ENCODE measurements at regions not wholly inside any gene's neighbourhood (a gene's known extent, or its start where the extent isn't known, plus 50 kb on each side); places are given as distances from the start of the nearest gene placed in this dataset.
"Not testable (repeated sequence)": the region's sequence is repeated elsewhere in the genome, so short reads cannot be mapped to it uniquely, and the experiment has no call there.

DNA sequence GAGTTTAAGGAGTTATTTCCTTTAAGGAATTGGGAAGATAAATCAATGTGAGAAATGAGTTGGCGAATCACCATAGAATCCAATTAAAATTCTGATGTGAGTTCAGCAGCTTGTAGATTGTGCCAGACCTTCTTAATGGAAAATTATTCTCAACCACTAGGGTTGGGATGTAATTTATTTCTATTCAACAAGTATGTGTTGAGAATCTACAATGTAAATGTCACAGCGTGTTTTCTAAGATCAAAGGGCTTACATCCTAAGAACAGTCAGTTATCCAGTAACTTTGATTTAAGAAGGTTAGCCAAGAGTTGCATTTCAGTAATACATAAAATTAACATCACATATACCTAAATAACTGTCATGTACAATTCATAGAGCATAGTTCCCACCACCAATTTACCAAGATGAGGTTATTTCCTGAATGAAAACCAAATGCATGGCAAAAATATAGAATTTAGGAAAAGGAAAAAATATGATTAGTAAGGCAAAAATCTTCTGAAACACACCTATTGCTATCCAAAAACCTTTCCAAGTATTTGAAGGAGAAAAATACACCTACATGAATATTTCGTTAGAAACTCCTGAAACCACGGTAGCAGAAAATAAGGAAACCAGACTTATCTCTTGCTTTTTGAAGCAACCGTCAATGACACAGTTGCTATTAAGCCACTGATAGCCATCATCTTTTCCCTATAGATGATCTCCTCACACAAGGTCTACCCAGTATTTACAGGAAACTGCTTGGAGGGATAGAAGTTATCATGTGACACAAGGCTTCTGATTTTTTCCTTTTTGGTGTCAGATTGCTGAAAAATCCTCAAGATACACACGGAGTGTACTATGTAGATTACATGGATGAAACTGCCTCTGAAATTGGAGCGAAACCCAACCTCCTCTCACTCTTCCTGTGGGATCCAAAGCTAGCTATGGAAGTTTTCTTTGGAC lies 259.4 kb upstream of the POGK start:
- Histone ChIP-seq H3K4me3 (ENCODE audit: low read depth, low read length) (no peak overlapping the region), H3K27ac (ENCODE audit: low read depth, low read length) (no peak overlapping the region), H3K4me1 (ENCODE audit: control insufficient read depth, insufficient read depth, low read length) (no peaks in the 10 kb centered on the region), H3K36me3 (ENCODE audit: control insufficient read depth, insufficient read depth, low read length) (no peaks in the 10 kb centered on the region), H3K27me3 (ENCODE audit: control insufficient read depth, insufficient read depth, low read length) (no peaks in the 10 kb centered on the region), H3K9me3 (ENCODE audit: control insufficient read depth, insufficient read depth, low read length) (no peaks in the 10 kb centered on the region)
- WGBS (ENCODE audit: insufficient coverage) = 100% methylated on average over 2 of the region's 7 CpGs
- DNase-seq (ENCODE audit: low read depth in 4 of 6, low spot score in 6 of 6) = peak in 2 of 6 donors; percentile 9 to 17

GRCh38 chr1:166588741-166589140 lies 250.5 kb upstream of the POGK start:
- H3K27me3 ChIP-seq (ENCODE audit: control insufficient read depth, insufficient read depth, low read length) = no peaks in the 10 kb centered on the region
- no peaks in the 10 kb centered on the region for H3K4me1 ChIP-seq (ENCODE audit: control insufficient read depth, insufficient read depth, low read length)
- no peaks in the 10 kb centered on the region for H3K36me3 ChIP-seq (ENCODE audit: control insufficient read depth, insufficient read depth, low read length)
- no peak overlapping the region for H3K27ac ChIP-seq (ENCODE audit: low read depth, low read length)
- H3K9me3 ChIP-seq (ENCODE audit: control insufficient read depth, insufficient read depth, low read length) = no peaks in the 10 kb centered on the region
- H3K4me3 ChIP-seq (ENCODE audit: low read depth, low read length) = no peak overlapping the region
- no peak for DNase-seq (ENCODE audit: low read depth in 4 of 6, low spot score in 6 of 6)
- WGBS (ENCODE audit: insufficient coverage) = no CpG with 5 or more reads among the region's 6 CpGs

- no peaks in the 10 kb centered on the region for H3K27me3 ChIP-seq (ENCODE audit: control insufficient read depth, insufficient read depth, low read length)
- no peak overlapping the region for H3K27ac ChIP-seq (ENCODE audit: low read depth, low read length)
- no peak for DNase-seq (ENCODE audit: low read depth in 4 of 6, low spot score in 6 of 6)
- 81% methylated on average over 2 of the region's 2 CpGs for WGBS (ENCODE audit: insufficient coverage)
- no peaks in the 10 kb centered on the region for H3K9me3 ChIP-seq (ENCODE audit: control insufficient read depth, insufficient read depth, low read length)
- no peak overlapping the region for H3K4me3 ChIP-seq (ENCODE audit: low read depth, low read length)
- no peaks in the 10 kb centered on the region for H3K4me1 ChIP-seq (ENCODE audit: control insufficient read depth, insufficient read depth, low read length)
- no peaks in the 10 kb centered on the region for H3K36me3 ChIP-seq (ENCODE audit: control insufficient read depth, insufficient read depth, low read length)
Measured at GRCh38 chr1:166590161-166590560, 249.1 kb upstream of the POGK start.

- WGBS (ENCODE audit: insufficient coverage) = 86% methylated on average over 1 of the region's 3 CpGs
- Histone ChIP-seq H3K27ac (ENCODE audit: low read depth, low read length) (no peak overlapping the region), H3K27me3 (ENCODE audit: control insufficient read depth, insufficient read depth, low read length) (no peaks in the 10 kb centered on the region), H3K36me3 (ENCODE audit: control insufficient read depth, insufficient read depth, low read length) (no peaks in the 10 kb centered on the region), H3K9me3 (ENCODE audit: control insufficient read depth, insufficient read depth, low read length) (no peaks in the 10 kb centered on the region), H3K4me3 (ENCODE audit: low read depth, low read length) (no peak overlapping the region), H3K4me1 (ENCODE audit: control insufficient read depth, insufficient read depth, low read length) (no peaks in the 10 kb centered on the region)
- DNase-seq (ENCODE audit: low read depth in 4 of 6, low spot score in 6 of 6) = no peak
Measured at GRCh38 chr1:166594646-166595045, 244.6 kb upstream of the POGK start.

GRCh38 chr1:166597516-166597915 lies 241.8 kb upstream of the POGK start:
- H3K36me3 ChIP-seq (ENCODE audit: control insufficient read depth, insufficient read depth, low read length) = no peaks in the 10 kb centered on the region
- H3K9me3 ChIP-seq (ENCODE audit: control insufficient read depth, insufficient read depth, low read length) = no peaks in the 10 kb centered on the region
- no peak for DNase-seq (ENCODE audit: low read depth in 4 of 6, low spot score in 6 of 6)
- H3K27me3 ChIP-seq (ENCODE audit: control insufficient read depth, insufficient read depth, low read length) = no peaks in the 10 kb centered on the region
- no peaks in the 10 kb centered on the region for H3K4me1 ChIP-seq (ENCODE audit: control insufficient read depth, insufficient read depth, low read length)
- no peak overlapping the region for H3K27ac ChIP-seq (ENCODE audit: low read depth, low read length)
- H3K4me3 ChIP-seq (ENCODE audit: low read depth, low read length) = no peak overlapping the region

DNA sequence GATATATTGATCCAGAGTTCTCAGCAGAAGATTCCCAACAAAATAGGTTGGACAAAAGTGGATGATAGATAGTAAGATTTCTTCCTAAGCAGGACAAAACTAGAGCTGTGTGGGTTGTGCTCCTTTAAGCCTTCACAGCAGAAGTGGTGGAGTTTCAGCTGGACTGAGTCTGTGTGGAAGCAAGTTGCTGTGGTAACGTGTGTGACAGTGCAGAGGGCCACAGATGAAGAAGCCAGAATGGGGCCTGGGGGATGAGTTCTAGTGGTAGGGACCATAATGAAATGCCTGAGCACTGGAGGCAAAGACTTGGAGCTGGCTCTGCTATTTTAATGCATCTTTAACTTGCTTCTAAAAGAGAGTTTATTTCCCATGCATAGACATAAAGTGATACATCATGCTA lies 238.7 kb upstream of the POGK start:
- WGBS (ENCODE audit: insufficient coverage) = 38% methylated on average over 1 of the region's 1 CpG
- H3K27ac ChIP-seq (ENCODE audit: low read depth, low read length) = no peak overlapping the region
- H3K9me3 ChIP-seq (ENCODE audit: control insufficient read depth, insufficient read depth, low read length) = no peaks in the 10 kb centered on the region
- DNase-seq (ENCODE audit: low read depth in 4 of 6, low spot score in 6 of 6) = peak in 4 of 6 donors; percentile 3 to 62 (median 11)
- no peak overlapping the region for H3K4me3 ChIP-seq (ENCODE audit: low read depth, low read length)
- no peaks in the 10 kb centered on the region for H3K4me1 ChIP-seq (ENCODE audit: control insufficient read depth, insufficient read depth, low read length)
- no peaks in the 10 kb centered on the region for H3K27me3 ChIP-seq (ENCODE audit: control insufficient read depth, insufficient read depth, low read length)
- no peaks in the 10 kb centered on the region for H3K36me3 ChIP-seq (ENCODE audit: control insufficient read depth, insufficient read depth, low read length)

DNA sequence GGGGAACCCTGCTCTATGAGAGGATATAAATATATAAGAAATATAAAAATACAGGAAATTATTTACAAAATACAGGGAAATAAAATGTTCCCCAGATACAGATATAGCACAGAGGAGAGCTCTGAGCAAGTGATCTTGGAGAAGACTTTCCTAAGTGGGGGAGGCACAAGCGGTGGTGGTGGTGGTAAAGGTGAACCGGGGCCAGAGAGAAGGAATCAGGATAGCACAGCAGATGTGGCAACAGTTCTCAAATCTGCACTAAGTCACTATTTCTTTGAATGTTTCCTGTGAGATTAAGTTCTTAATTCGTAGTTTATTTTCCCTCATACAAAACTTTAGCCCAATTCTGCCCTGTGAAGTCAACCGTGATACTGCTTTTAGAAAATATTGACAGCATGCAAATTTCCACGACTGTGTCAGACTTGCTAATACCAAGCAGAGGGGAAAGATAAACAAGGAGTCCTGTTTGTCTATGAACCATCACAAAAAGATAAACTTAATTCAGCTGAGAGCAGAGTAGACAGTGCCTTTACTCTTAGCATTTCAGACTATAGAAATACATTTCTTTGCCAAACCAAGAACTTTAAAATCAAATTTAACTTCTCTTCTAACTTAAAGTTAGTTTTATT lies 237.5 kb upstream of the POGK start:
- WGBS (ENCODE audit: insufficient coverage) = no CpG with 5 or more reads among the region's 5 CpGs
- Histone ChIP-seq H3K36me3 (ENCODE audit: control insufficient read depth, insufficient read depth, low read length) (no peaks in the 10 kb centered on the region), H3K4me3 (ENCODE audit: low read depth, low read length) (no peak overlapping the region), H3K4me1 (ENCODE audit: control insufficient read depth, insufficient read depth, low read length) (no peaks in the 10 kb centered on the region), H3K27me3 (ENCODE audit: control insufficient read depth, insufficient read depth, low read length) (no peaks in the 10 kb centered on the region), H3K9me3 (ENCODE audit: control insufficient read depth, insufficient read depth, low read length) (no peaks in the 10 kb centered on the region), H3K27ac (ENCODE audit: low read depth, low read length) (no peak overlapping the region)
- DNase-seq (ENCODE audit: low read depth in 4 of 6, low spot score in 6 of 6) = no peak

DNA sequence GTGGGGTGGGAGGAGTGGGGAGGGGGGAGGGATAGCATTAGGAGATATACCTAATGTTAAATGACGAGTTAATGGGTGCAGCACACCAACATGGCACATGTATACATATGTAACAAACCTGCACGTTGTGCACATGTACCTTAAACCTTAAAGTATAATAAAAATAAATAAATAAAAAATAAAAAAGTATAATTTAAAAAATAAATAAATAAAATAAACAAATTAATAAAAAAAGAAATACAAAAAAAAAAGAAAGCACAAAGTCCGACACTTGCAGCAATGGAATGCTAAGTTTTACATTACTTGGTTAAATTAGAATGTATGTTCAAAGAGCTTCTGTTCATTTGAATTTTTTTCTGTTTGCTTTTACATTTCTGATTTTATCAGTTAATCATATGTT lies 236.5 kb upstream of the POGK start:
- not testable (repeated sequence) for H3K4me3 ChIP-seq (ENCODE audit: low read depth, low read length); DNase-seq (ENCODE audit: low read depth in 4 of 6, low spot score in 6 of 6); H3K9me3 ChIP-seq (ENCODE audit: control insufficient read depth, insufficient read depth, low read length); H3K27me3 ChIP-seq (ENCODE audit: control insufficient read depth, insufficient read depth, low read length); H3K27ac ChIP-seq (ENCODE audit: low read depth, low read length); H3K36me3 ChIP-seq (ENCODE audit: control insufficient read depth, insufficient read depth, low read length); H3K4me1 ChIP-seq (ENCODE audit: control insufficient read depth, insufficient read depth, low read length)
- WGBS (ENCODE audit: insufficient coverage) = no CpG with 5 or more reads among the region's 3 CpGs

DNA sequence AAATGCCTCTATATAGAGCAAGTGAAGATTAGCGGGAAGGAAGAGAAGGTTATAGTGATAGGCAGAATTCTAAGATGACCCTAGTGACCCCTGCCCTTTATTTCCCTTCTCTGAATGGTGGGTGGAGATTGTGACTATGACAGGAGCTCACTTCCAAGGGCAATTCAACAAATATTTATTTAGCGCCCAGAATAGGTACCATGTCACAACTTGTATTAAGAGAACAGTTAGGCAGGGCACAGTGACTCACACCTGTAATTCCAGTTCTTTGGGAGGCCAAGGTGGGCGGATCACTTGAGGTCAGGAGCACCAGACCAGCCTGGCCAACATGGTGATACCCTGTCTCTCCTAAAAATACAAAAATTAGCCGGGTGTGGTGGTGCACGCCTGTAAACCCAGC lies 236.0 kb upstream of the POGK start:
- no peak for DNase-seq (ENCODE audit: low read depth in 4 of 6, low spot score in 6 of 6)
- Histone ChIP-seq H3K36me3 (ENCODE audit: control insufficient read depth, insufficient read depth, low read length) (no peaks in the 10 kb centered on the region), H3K4me1 (ENCODE audit: control insufficient read depth, insufficient read depth, low read length) (no peaks in the 10 kb centered on the region), H3K27me3 (ENCODE audit: control insufficient read depth, insufficient read depth, low read length) (no peaks in the 10 kb centered on the region), H3K27ac (ENCODE audit: low read depth, low read length) (no peak overlapping the region), H3K4me3 (ENCODE audit: low read depth, low read length) (no peak overlapping the region), H3K9me3 (ENCODE audit: control insufficient read depth, insufficient read depth, low read length) (no peaks in the 10 kb centered on the region)
- 98% methylated on average over 4 of the region's 5 CpGs for WGBS (ENCODE audit: insufficient coverage)

DNA sequence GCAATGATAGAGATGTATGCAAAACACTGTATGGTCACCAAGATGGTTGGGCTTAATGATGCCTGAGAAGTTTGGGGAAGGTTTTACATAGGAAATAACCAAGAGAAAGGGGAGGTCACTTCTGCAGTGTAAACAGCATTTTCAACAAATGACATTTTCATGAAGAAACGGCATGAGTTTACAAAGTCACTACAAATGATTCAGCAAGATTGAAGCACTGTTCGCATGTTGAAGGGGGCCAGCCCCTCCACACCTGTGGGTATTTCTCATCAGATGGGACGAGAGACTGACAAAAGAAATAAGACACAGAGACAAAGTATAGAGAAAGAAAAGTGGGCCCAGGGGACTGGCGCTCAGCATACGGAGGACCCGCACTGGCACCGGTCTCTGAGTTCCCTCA lies 234.1 kb upstream of the POGK start:
- no peak overlapping the region for H3K4me3 ChIP-seq (ENCODE audit: low read depth, low read length)
- 100% methylated on average over 2 of the region's 7 CpGs for WGBS (ENCODE audit: insufficient coverage)
- no peaks in the 10 kb centered on the region for H3K27me3 ChIP-seq (ENCODE audit: control insufficient read depth, insufficient read depth, low read length)
- H3K4me1 ChIP-seq (ENCODE audit: control insufficient read depth, insufficient read depth, low read length) = no peaks in the 10 kb centered on the region
- H3K36me3 ChIP-seq (ENCODE audit: control insufficient read depth, insufficient read depth, low read length) = no peaks in the 10 kb centered on the region
- no peak overlapping the region for H3K27ac ChIP-seq (ENCODE audit: low read depth, low read length)
- DNase-seq (ENCODE audit: low read depth in 4 of 6, low spot score in 6 of 6) = no peak
- no peaks in the 10 kb centered on the region for H3K9me3 ChIP-seq (ENCODE audit: control insufficient read depth, insufficient read depth, low read length)
